ENCODE measurements at regions not wholly inside any gene's neighbourhood (a gene's known extent, or its start where the extent isn't known, plus 50 kb on each side); places are given as distances from the start of the nearest gene placed in this dataset.

GRCh38 chr4:160485071-160485687, 1382.3 kb downstream of the RAPGEF2 start:
- no peak for TF ChIP-seq CTCF (IDR thresholded peaks at IDR 0.05; ENCODE audit: low read depth, low read length)
- H3K4me3 ChIP-seq (ENCODE audit: low read depth, low read length) = no peak overlapping the region

- no peak for TF ChIP-seq CTCF (IDR thresholded peaks at IDR 0.05; ENCODE audit: low read depth, low read length)
- no peak overlapping the region for H3K4me3 ChIP-seq (ENCODE audit: low read depth, low read length)
Measured at GRCh38 chr4:160492181-160492580, 1389.3 kb downstream of the RAPGEF2 start.

GRCh38 chr4:160493206-160493605, 1390.3 kb downstream of the RAPGEF2 start:
- no peak overlapping the region for H3K4me3 ChIP-seq (ENCODE audit: low read depth, low read length)

GRCh38 chr4:160495356-160495755, 1392.5 kb downstream of the RAPGEF2 start:
- H3K4me3 ChIP-seq (ENCODE audit: low read depth, low read length) = no peak overlapping the region
- no peak for TF ChIP-seq CTCF (IDR thresholded peaks at IDR 0.05; ENCODE audit: low read depth, low read length)

More at GRCh38 chr4:160493206-160493605, 1390.3 kb downstream of the RAPGEF2 start:
- TF ChIP-seq CTCF (IDR thresholded peaks at IDR 0.05; ENCODE audit: low read depth, low read length) = no peak

- no peak for TF ChIP-seq CTCF (IDR thresholded peaks at IDR 0.05; ENCODE audit: low read depth, low read length)
- no peak overlapping the region for H3K4me3 ChIP-seq (ENCODE audit: low read depth, low read length)
Measured at GRCh38 chr4:160498211-160498610, 1395.3 kb downstream of the RAPGEF2 start.

- TF ChIP-seq CTCF (IDR thresholded peaks at IDR 0.05; ENCODE audit: low read depth, low read length) = no peak
- H3K4me3 ChIP-seq (ENCODE audit: low read depth, low read length) = no peak overlapping the region
Measured at GRCh38 chr4:160505724-160506123, 1402.8 kb downstream of the RAPGEF2 start.

GRCh38 chr4:160510928-160511327, 1408.0 kb downstream of the RAPGEF2 start:
- H3K4me3 ChIP-seq (ENCODE audit: low read depth, low read length) = no peak overlapping the region
- TF ChIP-seq CTCF (IDR thresholded peaks at IDR 0.05; ENCODE audit: low read depth, low read length) = no peak
